ENCODE measurements at regions not wholly inside any gene's neighbourhood (a gene's known extent, or its start where the extent isn't known, plus 50 kb on each side); places are given as distances from the start of the nearest gene placed in this dataset.

- TF ChIP-seq CTCF (IDR thresholded peaks at IDR 0.05; ENCODE audit: low read depth, low read length, poor library complexity, severe bottlenecking), result no peak
- TF ChIP-seq EZH2phosphoT487 (IDR thresholded peaks at IDR 0.05; ENCODE audit: borderline replicate concordance, low read length), result no peak
These were observed 482.6 kb upstream of the PIK3R1 start for GRCh38 chr5:67732921-67733320.

All from DOHH2 (cell line).